ENCODE measurements at regions not wholly inside any gene's neighbourhood (a gene's known extent, or its start where the extent isn't known, plus 50 kb on each side); places are given as distances from the start of the nearest gene placed in this dataset.

GRCh38 chr12:87303396-87304012 is 725.7 kb downstream of the C12orf50 start:
- H3K9me3 Mint-ChIP-seq: no peaks in the 10 kb centered on the region
- no peaks in the 10 kb centered on the region for H3K27me3 Mint-ChIP-seq
- no peak overlapping the region for H3K4me3 Mint-ChIP-seq
- H3K4me1 Mint-ChIP-seq: no peaks in the 10 kb centered on the region
- H3K27ac Mint-ChIP-seq: no peak overlapping the region
- no peaks in the 10 kb centered on the region for H3K36me3 Mint-ChIP-seq

- Mint-ChIP-seq H3K9me3 (no peaks in the 10 kb centered on the region), H3K4me3 (no peak overlapping the region)
These were observed 727.0 kb downstream of the C12orf50 start for GRCh38 chr12:87302126-87302745.

GRCh38 chr12:87290505-87290904 is 738.7 kb downstream of the C12orf50 start:
- Mint-ChIP-seq H3K27ac (no peak overlapping the region), H3K36me3 (no peaks in the 10 kb centered on the region), H3K4me1 (no peaks in the 10 kb centered on the region), H3K4me3 (no peak overlapping the region), H3K9me3 (peaks cover 12% of the 10 kb centered on the region), H3K27me3 (no peaks in the 10 kb centered on the region)

More at GRCh38 chr12:87302126-87302745, 727.0 kb downstream of the C12orf50 start:
- Mint-ChIP-seq H3K4me1 (no peaks in the 10 kb centered on the region), H3K36me3 (no peaks in the 10 kb centered on the region), H3K27ac (no peak overlapping the region), H3K27me3 (no peaks in the 10 kb centered on the region)

- no peaks in the 10 kb centered on the region for H3K4me1 Mint-ChIP-seq
- no peaks in the 10 kb centered on the region for H3K36me3 Mint-ChIP-seq
- H3K9me3 Mint-ChIP-seq: no peaks in the 10 kb centered on the region
- H3K4me3 Mint-ChIP-seq: no peak overlapping the region
- H3K27me3 Mint-ChIP-seq: no peaks in the 10 kb centered on the region
- no peak overlapping the region for H3K27ac Mint-ChIP-seq
These were observed 745.3 kb downstream of the C12orf50 start for GRCh38 chr12:87283886-87284285.

GRCh38 chr12:87283111-87283510 is 746.1 kb downstream of the C12orf50 start:
- H3K36me3 Mint-ChIP-seq: no peaks in the 10 kb centered on the region
- H3K9me3 Mint-ChIP-seq: no peaks in the 10 kb centered on the region

GRCh38 chr12:87280893-87281292 is 748.3 kb downstream of the C12orf50 start:
- H3K36me3 Mint-ChIP-seq: no peaks in the 10 kb centered on the region
- no peak overlapping the region for H3K27ac Mint-ChIP-seq
- H3K4me3 Mint-ChIP-seq: no peak overlapping the region

More at GRCh38 chr12:87283111-87283510, 746.1 kb downstream of the C12orf50 start:
- H3K4me1 Mint-ChIP-seq: no peaks in the 10 kb centered on the region
- H3K4me3 Mint-ChIP-seq: no peak overlapping the region
- no peak overlapping the region for H3K27ac Mint-ChIP-seq
- H3K27me3 Mint-ChIP-seq: no peaks in the 10 kb centered on the region

GRCh38 chr12:87280356-87280755 is 748.8 kb downstream of the C12orf50 start:
- Mint-ChIP-seq H3K36me3 (no peaks in the 10 kb centered on the region), H3K4me1 (no peaks in the 10 kb centered on the region), H3K9me3 (no peaks in the 10 kb centered on the region), H3K4me3 (no peak overlapping the region), H3K27ac (no peak overlapping the region), H3K27me3 (no peaks in the 10 kb centered on the region)

More at GRCh38 chr12:87280893-87281292, 748.3 kb downstream of the C12orf50 start:
- Mint-ChIP-seq H3K9me3 (no peaks in the 10 kb centered on the region), H3K27me3 (no peaks in the 10 kb centered on the region), H3K4me1 (no peaks in the 10 kb centered on the region)

GRCh38 chr12:87274594-87275245 is 754.5 kb downstream of the C12orf50 start:
- H3K36me3 Mint-ChIP-seq: no peaks in the 10 kb centered on the region
- H3K27me3 Mint-ChIP-seq: no peaks in the 10 kb centered on the region
- H3K4me3 Mint-ChIP-seq: no peak overlapping the region
- H3K4me1 Mint-ChIP-seq: no peaks in the 10 kb centered on the region
- no peak overlapping the region for H3K27ac Mint-ChIP-seq
- no peaks in the 10 kb centered on the region for H3K9me3 Mint-ChIP-seq

GRCh38 chr12:87272851-87273250 is 756.4 kb downstream of the C12orf50 start:
- H3K27ac Mint-ChIP-seq: no peak overlapping the region
- H3K27me3 Mint-ChIP-seq: no peaks in the 10 kb centered on the region
- no peaks in the 10 kb centered on the region for H3K4me1 Mint-ChIP-seq
- no peaks in the 10 kb centered on the region for H3K9me3 Mint-ChIP-seq
- H3K4me3 Mint-ChIP-seq: no peak overlapping the region
- no peaks in the 10 kb centered on the region for H3K36me3 Mint-ChIP-seq

- Mint-ChIP-seq H3K4me3 (no peak overlapping the region), H3K36me3 (no peaks in the 10 kb centered on the region), H3K4me1 (no peaks in the 10 kb centered on the region), H3K27ac (no peak overlapping the region), H3K9me3 (no peaks in the 10 kb centered on the region), H3K27me3 (no peaks in the 10 kb centered on the region)
These were observed 758.3 kb downstream of the C12orf50 start for GRCh38 chr12:87270919-87271318.

GRCh38 chr12:87266305-87266704 is 762.9 kb downstream of the C12orf50 start:
- Mint-ChIP-seq H3K36me3 (no peaks in the 10 kb centered on the region), H3K27me3 (no peaks in the 10 kb centered on the region), H3K9me3 (no peaks in the 10 kb centered on the region), H3K27ac (no peak overlapping the region), H3K4me1 (no peaks in the 10 kb centered on the region), H3K4me3 (no peak overlapping the region)

- no peaks in the 10 kb centered on the region for H3K36me3 Mint-ChIP-seq
- no peaks in the 10 kb centered on the region for H3K9me3 Mint-ChIP-seq
- H3K4me3 Mint-ChIP-seq: no peak overlapping the region
- H3K27ac Mint-ChIP-seq: no peak overlapping the region
- no peaks in the 10 kb centered on the region for H3K4me1 Mint-ChIP-seq
- H3K27me3 Mint-ChIP-seq: no peaks in the 10 kb centered on the region
These were observed 769.8 kb downstream of the C12orf50 start for GRCh38 chr12:87259391-87259790.

GRCh38 chr12:87254381-87255030 is 774.7 kb downstream of the C12orf50 start:
- Mint-ChIP-seq H3K27ac (no peak overlapping the region), H3K36me3 (no peaks in the 10 kb centered on the region), H3K27me3 (no peaks in the 10 kb centered on the region), H3K4me1 (no peaks in the 10 kb centered on the region), H3K9me3 (peaks cover 8% of the 10 kb centered on the region), H3K4me3 (no peak overlapping the region)

GRCh38 chr12:87253157-87253556 is 776.0 kb downstream of the C12orf50 start:
- H3K9me3 Mint-ChIP-seq: peaks cover 8% of the 10 kb centered on the region
- H3K27me3 Mint-ChIP-seq: no peaks in the 10 kb centered on the region
- no peaks in the 10 kb centered on the region for H3K36me3 Mint-ChIP-seq
- H3K4me3 Mint-ChIP-seq: no peak overlapping the region
- H3K27ac Mint-ChIP-seq: no peak overlapping the region
- H3K4me1 Mint-ChIP-seq: no peaks in the 10 kb centered on the region

GRCh38 chr12:87246726-87247125 is 782.5 kb downstream of the C12orf50 start:
- peaks cover 7% of the 10 kb centered on the region for H3K9me3 Mint-ChIP-seq
- H3K4me3 Mint-ChIP-seq: no peak overlapping the region
- H3K36me3 Mint-ChIP-seq: no peaks in the 10 kb centered on the region
- H3K4me1 Mint-ChIP-seq: no peaks in the 10 kb centered on the region
- H3K27ac Mint-ChIP-seq: no peak overlapping the region
- no peaks in the 10 kb centered on the region for H3K27me3 Mint-ChIP-seq

- no peak overlapping the region for H3K4me3 Mint-ChIP-seq
- peaks cover 5% of the 10 kb centered on the region for H3K9me3 Mint-ChIP-seq
- H3K27ac Mint-ChIP-seq: no peak overlapping the region
- no peaks in the 10 kb centered on the region for H3K4me1 Mint-ChIP-seq
- H3K27me3 Mint-ChIP-seq: no peaks in the 10 kb centered on the region
- no peaks in the 10 kb centered on the region for H3K36me3 Mint-ChIP-seq
These were observed 790.7 kb downstream of the C12orf50 start for GRCh38 chr12:87238466-87238865.
